Stimulated activated memory B cell treated with anti-CD40 and anti-IgM and Interleukin-4, amounts not matched to agents 10 μg/mL and 1 μg/mL and 100 μg/mL, for 72 hours (primary cell): ENCODE measurements at regions not wholly inside any gene's neighbourhood (a gene's known extent, or its start where the extent isn't known, plus 50 kb on each side); places are given as distances from the start of the nearest gene placed in this dataset.
"Not testable (repeated sequence)": the region's sequence is repeated elsewhere in the genome, so short reads cannot be mapped to it uniquely, and the experiment has no call there.

Experiments used
- ATAC-seq: fragments of 150-1000 bp; cut with Tn5 transposase; 2 replicates; pipeline ENCODE4 v1.10.0; 2021
- H3K27ac Mint-ChIP-seq: one replicate; pipeline ENCODE4 v1.8.0; 2022; ENCODE audit warnings: mild to moderate bottlenecking, mixed read lengths
- H3K27me3 Mint-ChIP-seq: one replicate; pipeline ENCODE4 v1.8.0; 2022; ENCODE audit warnings: mixed read lengths
- H3K36me3 Mint-ChIP-seq: one replicate; pipeline ENCODE4 v1.8.0; 2022; ENCODE audit warnings: mixed read lengths
- H3K4me1 Mint-ChIP-seq: one replicate; pipeline ENCODE4 v1.8.0; 2022; ENCODE audit warnings: mixed read lengths
- H3K4me3 Mint-ChIP-seq: one replicate; pipeline ENCODE4 v1.8.0; 2022; ENCODE audit warnings: mild to moderate bottlenecking, moderate library complexity, mixed read lengths
- H3K9me3 Mint-ChIP-seq: one replicate; pipeline ENCODE4 v1.8.0; 2022; ENCODE audit warnings: mixed read lengths

DNA sequence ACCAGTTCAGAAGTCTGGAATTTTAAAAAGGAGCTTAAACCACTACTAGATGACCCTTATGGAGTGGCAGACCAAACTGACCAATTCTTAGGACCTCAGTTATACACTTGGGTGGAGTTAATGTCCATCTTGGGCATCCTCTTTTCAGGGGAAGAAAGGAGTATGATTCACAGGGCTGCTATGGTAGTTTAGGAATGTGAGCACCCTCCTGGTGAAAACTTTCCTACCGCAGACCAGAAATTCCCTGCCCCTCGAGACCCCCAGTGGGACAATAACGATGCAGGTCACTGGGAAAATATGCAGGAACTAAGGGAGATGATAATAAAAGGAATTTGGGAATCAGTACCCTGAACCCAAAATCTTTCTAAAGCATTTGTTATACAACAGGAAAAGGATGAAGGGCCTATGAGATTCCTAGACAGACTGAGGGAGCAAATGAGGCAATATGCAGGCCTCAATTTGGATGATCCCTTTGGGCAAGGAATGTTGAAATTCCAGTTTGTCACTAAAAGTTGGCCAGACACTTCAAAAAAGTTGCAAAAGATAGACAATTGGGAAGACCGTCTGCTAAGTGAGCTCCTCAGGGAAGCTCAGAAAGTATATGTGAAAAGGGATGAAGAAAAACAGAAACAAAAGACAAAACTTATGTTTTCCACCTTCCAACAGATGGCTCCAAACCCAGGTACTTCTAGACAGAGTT is 52.4 kb upstream of the ANKRD10 start:
- not testable (repeated sequence) for H3K27me3 Mint-ChIP-seq, H3K27ac Mint-ChIP-seq, H3K4me3 Mint-ChIP-seq

DNA sequence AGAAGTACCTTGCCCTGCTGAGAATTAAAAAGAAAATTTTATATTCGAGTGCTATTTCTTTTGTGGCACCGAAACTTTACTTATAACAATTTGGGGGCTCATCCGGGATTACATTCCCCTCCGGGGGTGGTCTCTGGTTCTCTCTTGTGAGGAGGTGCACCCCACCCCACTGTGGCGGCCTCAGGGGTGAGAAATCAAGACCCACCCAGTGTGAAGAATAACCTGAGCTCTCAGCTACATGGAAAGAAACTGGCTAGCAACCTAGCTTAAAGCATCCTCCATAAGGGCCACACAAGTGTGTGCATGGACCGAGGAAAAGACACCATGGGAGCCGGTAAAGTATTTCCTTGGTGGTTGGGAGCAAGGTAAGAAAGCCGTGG is 50.9 kb upstream of the ANKRD10 start:
- no peak overlapping the region for H3K27ac Mint-ChIP-seq
- H3K4me1 Mint-ChIP-seq: no peaks in the 10 kb centered on the region
- no peak overlapping the region for H3K4me3 Mint-ChIP-seq
- peaks cover 21% of the 10 kb centered on the region for H3K9me3 Mint-ChIP-seq
- H3K36me3 Mint-ChIP-seq: peaks cover 6% of the 10 kb centered on the region
- ATAC-seq: no peak
- H3K27me3 Mint-ChIP-seq: no peaks in the 10 kb centered on the region

More for the DNA sequence above, 52.4 kb upstream of the ANKRD10 start:
- peaks cover 21% of the 10 kb centered on the region for H3K9me3 Mint-ChIP-seq
- not testable (repeated sequence) for ATAC-seq, H3K36me3 Mint-ChIP-seq, H3K4me1 Mint-ChIP-seq

DNA sequence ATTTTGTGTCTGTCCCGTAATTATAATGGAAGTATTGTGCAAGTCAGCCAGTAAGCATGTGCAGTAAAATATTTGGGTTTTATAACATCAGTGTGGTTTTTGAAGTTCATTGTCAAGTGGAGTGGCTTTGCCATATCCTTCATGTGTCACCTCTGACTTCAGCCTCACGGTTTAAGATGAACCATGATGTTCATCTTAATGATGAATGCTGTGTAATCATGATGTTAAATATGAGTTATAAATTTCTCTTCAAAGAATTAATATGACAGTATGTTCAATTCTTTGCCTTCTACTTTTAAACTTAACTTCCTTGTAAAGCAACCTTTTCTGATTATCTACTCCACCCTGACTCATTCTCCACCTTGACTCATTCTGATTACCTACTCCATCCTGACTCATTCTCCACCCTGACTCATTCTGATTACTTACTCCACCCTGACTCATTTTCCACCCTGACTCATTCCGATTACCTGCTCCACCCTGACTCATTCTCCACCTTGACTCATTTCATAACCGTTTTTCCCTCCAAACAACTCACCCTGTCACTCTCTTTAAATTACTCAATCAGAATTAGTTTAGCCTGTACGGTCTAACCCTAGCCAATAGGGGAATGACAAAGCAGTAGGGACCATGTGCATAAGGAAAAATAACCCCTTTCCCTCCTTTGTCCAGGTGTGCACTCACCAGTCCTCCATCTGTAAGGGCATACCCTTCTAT is 50.3 kb upstream of the ANKRD10 start:
- Mint-ChIP-seq H3K4me3 (no peak overlapping the region), H3K36me3 (peaks cover 6% of the 10 kb centered on the region), H3K9me3 (peaks cover 21% of the 10 kb centered on the region), H3K4me1 (no peaks in the 10 kb centered on the region), H3K27ac (peak overlapping the region; percentile 15), H3K27me3 (no peaks in the 10 kb centered on the region)
- peak; percentile 97 for ATAC-seq
